GM23248 (cell line): ENCODE measurements at regions not wholly inside any gene's neighbourhood (a gene's known extent, or its start where the extent isn't known, plus 50 kb on each side); places are given as distances from the start of the nearest gene placed in this dataset.

ENCODE experiments used
- EZH2 ChIP-seq: fragments of 200-600 bp; sonication (generic); IDR thresholded peaks from 2 replicates; pipeline ENCODE4 v1.6.1; 2018; ENCODE audit warnings: antibody characterized with exemption, mild to moderate bottlenecking; ENCODE audit not compliant: insufficient read depth, poor library complexity, severe bottlenecking
- EZH2phosphoT487 ChIP-seq: fragments of 200-600 bp; sonication (generic); IDR thresholded peaks from 2 replicates; pipeline ENCODE4 v1.6.1; 2018; ENCODE audit warnings: antibody characterized with exemption, moderate library complexity, mild to moderate bottlenecking, low read depth; ENCODE audit not compliant: insufficient read depth

DNA sequence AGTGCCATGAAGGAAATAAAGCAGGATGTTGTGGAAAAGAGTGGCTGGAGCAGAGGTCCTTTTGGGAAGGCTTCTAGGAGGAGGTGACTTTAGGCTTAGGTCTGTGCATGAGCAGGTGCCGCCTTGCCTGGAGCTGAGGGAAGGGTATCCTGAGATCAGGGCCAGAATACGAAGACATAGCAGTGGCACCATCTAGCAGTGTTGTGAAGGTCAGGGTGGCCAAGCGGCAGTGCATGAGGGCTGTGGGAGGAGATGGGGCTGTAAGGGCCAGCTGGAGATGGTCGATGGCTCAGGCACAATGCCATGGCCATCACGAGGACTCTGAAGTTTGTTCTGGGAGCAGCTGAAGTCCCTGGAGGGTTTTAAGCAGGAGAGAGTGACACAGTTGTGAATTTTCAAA lies 219.5 kb downstream of the PTPRU start:
- TF ChIP-seq EZH2phosphoT487 (no peak), EZH2 (no peak)
